ENCODE measurements at regions not wholly inside any gene's neighbourhood (a gene's known extent, or its start where the extent isn't known, plus 50 kb on each side); places are given as distances from the start of the nearest gene placed in this dataset.

- H4K91ac ChIP-seq (replicated peaks; ENCODE audit: insufficient read length, low read length), result no peak overlapping the region
- no peak overlapping the region for H4K8ac ChIP-seq (ENCODE audit: extremely low read depth, insufficient read depth, low read length)
- POLR2A ChIA-PET (ENCODE audit: partially characterized antibody), result no interaction called here
- no peak overlapping the region for H2BK5ac ChIP-seq (ENCODE audit: low read depth, low read length)
- no peaks in the 10 kb centered on the region for H3K23me2 ChIP-seq (ENCODE audit: low read depth, low read length)
- H3K4ac ChIP-seq (replicated peaks; ENCODE audit: insufficient read length, low read depth, low read length), result no peak overlapping the region
- no peak overlapping the region for H4K5ac ChIP-seq (ENCODE audit: insufficient read length, low read depth, low read length)
- H3K18ac ChIP-seq (ENCODE audit: extremely low read depth, low read length), result no peak overlapping the region
- H3K9me3 ChIP-seq (ENCODE audit: insufficient read depth in 2 of 2, low read depth in 1 of 2, low read length in 1 of 2), result no peaks in the 10 kb centered on the region
- no peaks in the 10 kb centered on the region for H3K79me1 ChIP-seq (ENCODE audit: low read depth, low read length)
- H2BK20ac ChIP-seq (ENCODE audit: low read length), result no peak overlapping the region
- FAIRE-seq (no peak), DNase-seq (ENCODE audit: low read depth in 1 of 2, low spot score in 2 of 2) (no peak)
- H2BK15ac ChIP-seq (ENCODE audit: low read length), result no peak overlapping the region
- H3K4me1 ChIP-seq (replicated peaks in 1 of 4; ENCODE audit: control insufficient read depth in 3 of 4, insufficient read depth in 4 of 4, low read length in 3 of 4), result peaks cover 0 to 3% (median under 1%) of the 10 kb centered on the region in 4 experiments; a peak in 1 of 7 replicates
- H3K14ac ChIP-seq (ENCODE audit: insufficient read length), result no peak overlapping the region
- 87% methylated on average over 2 of the region's 2 CpGs; no CpG with 5 or more reads in 1 of the 2 experiments for WGBS, 2 experiments (ENCODE audit: extremely low coverage in 1 of 2, insufficient coverage in 1 of 2, insufficient read length in 1 of 2, insufficient replicate concordance in 2 of 2, low coverage in 1 of 2, low lambda C conversion rate in 2 of 2, missing lambda C conversion rate in 1 of 2)
- no peak overlapping the region for H3K4me2 ChIP-seq (ENCODE audit: insufficient read depth in 1 of 2, low read depth in 2 of 2, low read length in 2 of 2)
- no peak overlapping the region for H3K23ac ChIP-seq (ENCODE audit: insufficient read length)
- H3K79me2 ChIP-seq (ENCODE audit: control insufficient read depth in 1 of 2, insufficient read depth in 2 of 2, low read length in 2 of 2), result no peaks in the 10 kb centered on the region
- H3K4me3 ChIP-seq (ENCODE audit: extremely low read depth in 1 of 4, insufficient read depth in 2 of 4, low read depth in 3 of 4, low read length in 4 of 4), result no peak overlapping the region
- no peak overlapping the region for H3K56ac ChIP-seq (replicated peaks; ENCODE audit: insufficient read length, low read depth, low read length)
- H2BK12ac ChIP-seq (ENCODE audit: low read depth, low read length), result no peak overlapping the region
- no peak overlapping the region for H3K9ac ChIP-seq (replicated peaks in 1 of 4; ENCODE audit: extremely low read depth in 1 of 4, low read depth in 3 of 4, low read length in 3 of 4)
- no peaks in the 10 kb centered on the region for H3K36me3 ChIP-seq (ENCODE audit: control insufficient read depth in 2 of 4, insufficient read depth in 4 of 4, low read length in 3 of 4)
- H2BK120ac ChIP-seq (replicated peaks; ENCODE audit: low read depth, low read length), result no peak overlapping the region
- H2AK5ac ChIP-seq (ENCODE audit: low read depth, low read length), result no peak overlapping the region
- CTCF ChIA-PET (ENCODE audit: partially characterized antibody), result no interaction called here
- H3K27me3 ChIP-seq (replicated peaks in 1 of 4; ENCODE audit: control insufficient read depth in 3 of 4, extremely low read depth in 1 of 4, insufficient read depth in 3 of 4, low read length in 3 of 4), result no peaks in the 10 kb centered on the region
- no peak overlapping the region for H2AFZ ChIP-seq (ENCODE audit: low read length)
- no peaks in the 10 kb centered on the region for H4K20me1 ChIP-seq (replicated peaks in 1 of 2; ENCODE audit: control insufficient read depth in 1 of 2, insufficient read depth in 2 of 2, low read length in 2 of 2)
- no peak overlapping the region for H3K27ac ChIP-seq (ENCODE audit: low read depth, low read length)
- no peak for TF ChIP-seq RXRA (IDR thresholded peaks at IDR 0.05; ENCODE audit: insufficient read depth, low read depth, low read length)
- TF ChIP-seq NRF1 (IDR thresholded peaks at IDR 0.05; ENCODE audit: low read depth, low read length), result no peak
- TF ChIP-seq SRF (IDR thresholded peaks at IDR 0.05; ENCODE audit: low read depth, low read length), result no peak
- no peak for TF ChIP-seq RNF2 (IDR thresholded peaks at IDR 0.05; ENCODE audit: borderline replicate concordance, low read depth, low read length, missing control alignments, poor library complexity, severe bottlenecking)
- TF ChIP-seq TCF12 (IDR thresholded peaks at IDR 0.05; ENCODE audit: low read depth, low read length), result no peak
- no peak for TF ChIP-seq TEAD4 (IDR thresholded peaks at IDR 0.05; ENCODE audit: low read depth, low read length)
- no peak for TF ChIP-seq BRCA1 (IDR thresholded peaks at IDR 0.05; ENCODE audit: low read depth, low read length)
Measured at GRCh38 chr12:115640929-115641328, 636.6 kb downstream of the MED13L start.

Measured in H1 (cell line).